ENCODE measurements at regions not wholly inside any gene's neighbourhood (a gene's known extent, or its start where the extent isn't known, plus 50 kb on each side); places are given as distances from the start of the nearest gene placed in this dataset.

DNA sequence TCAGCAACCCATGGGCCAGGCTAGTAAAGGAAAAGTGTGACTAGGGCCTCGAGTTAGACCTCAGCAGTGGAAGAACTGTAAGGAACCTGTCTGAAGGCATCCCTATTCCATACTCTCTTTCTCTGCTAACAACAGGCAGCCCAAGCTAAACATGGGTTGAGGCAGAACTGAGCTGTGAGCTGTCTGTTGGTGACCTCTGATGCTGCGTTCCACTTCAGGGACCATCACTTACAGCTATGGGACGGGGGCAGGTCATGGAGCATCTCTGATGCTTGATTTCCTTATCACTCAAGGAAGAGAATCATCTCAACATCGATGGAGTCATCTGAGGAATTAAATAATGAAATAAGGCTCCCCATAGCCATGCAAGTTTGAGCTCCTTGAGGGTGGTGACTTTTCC is 174.8 kb downstream of the ACTL7B start:
- TF ChIP-seq, protein P1, sequence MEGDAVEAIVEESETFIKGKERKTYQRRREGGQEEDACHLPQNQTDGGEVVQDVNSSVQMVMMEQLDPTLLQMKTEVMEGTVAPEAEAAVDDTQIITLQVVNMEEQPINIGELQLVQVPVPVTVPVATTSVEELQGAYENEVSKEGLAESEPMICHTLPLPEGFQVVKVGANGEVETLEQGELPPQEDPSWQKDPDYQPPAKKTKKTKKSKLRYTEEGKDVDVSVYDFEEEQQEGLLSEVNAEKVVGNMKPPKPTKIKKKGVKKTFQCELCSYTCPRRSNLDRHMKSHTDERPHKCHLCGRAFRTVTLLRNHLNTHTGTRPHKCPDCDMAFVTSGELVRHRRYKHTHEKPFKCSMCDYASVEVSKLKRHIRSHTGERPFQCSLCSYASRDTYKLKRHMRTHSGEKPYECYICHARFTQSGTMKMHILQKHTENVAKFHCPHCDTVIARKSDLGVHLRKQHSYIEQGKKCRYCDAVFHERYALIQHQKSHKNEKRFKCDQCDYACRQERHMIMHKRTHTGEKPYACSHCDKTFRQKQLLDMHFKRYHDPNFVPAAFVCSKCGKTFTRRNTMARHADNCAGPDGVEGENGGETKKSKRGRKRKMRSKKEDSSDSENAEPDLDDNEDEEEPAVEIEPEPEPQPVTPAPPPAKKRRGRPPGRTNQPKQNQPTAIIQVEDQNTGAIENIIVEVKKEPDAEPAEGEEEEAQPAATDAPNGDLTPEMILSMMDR (IDR thresholded peaks at IDR 0.05; ENCODE audit: low read depth, low read length): no peak
- TF ChIP-seq EZH2phosphoT487 (IDR thresholded peaks at IDR 0.05; ENCODE audit: low read depth): no peak
